Activated CD4-positive, CD25-positive, alpha-beta regulatory T cell (primary cell): ENCODE measurements at regions not wholly inside any gene's neighbourhood (a gene's known extent, or its start where the extent isn't known, plus 50 kb on each side); places are given as distances from the start of the nearest gene placed in this dataset.
"Not testable (repeated sequence)": the region's sequence is repeated elsewhere in the genome, so short reads cannot be mapped to it uniquely, and the experiment has no call there.

ENCODE experiments used
- DNase-seq, 4 experiments: peaks; one replicate each; lab custom pipeline; 2025; lab: John Stamatoyannopoulos, UW

DNA sequence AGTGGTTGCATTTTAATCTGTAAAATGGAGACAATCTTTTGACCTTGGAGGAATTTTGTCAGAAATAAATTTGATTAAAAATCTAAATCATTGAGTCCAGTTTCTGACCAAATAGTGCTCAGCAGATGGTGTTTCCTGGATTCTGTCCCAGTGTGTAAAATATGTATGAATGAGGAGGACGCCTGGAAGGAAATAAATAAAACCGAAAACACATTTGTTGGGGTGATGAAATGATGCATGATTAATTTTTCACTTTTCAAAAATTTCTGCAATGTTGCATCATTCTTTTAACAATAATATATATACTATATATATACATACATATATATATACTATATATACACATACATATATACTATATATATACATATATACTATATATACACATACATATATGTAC is 261.1 kb upstream of the TRIB2 start:
- no peak for DNase-seq

DNA sequence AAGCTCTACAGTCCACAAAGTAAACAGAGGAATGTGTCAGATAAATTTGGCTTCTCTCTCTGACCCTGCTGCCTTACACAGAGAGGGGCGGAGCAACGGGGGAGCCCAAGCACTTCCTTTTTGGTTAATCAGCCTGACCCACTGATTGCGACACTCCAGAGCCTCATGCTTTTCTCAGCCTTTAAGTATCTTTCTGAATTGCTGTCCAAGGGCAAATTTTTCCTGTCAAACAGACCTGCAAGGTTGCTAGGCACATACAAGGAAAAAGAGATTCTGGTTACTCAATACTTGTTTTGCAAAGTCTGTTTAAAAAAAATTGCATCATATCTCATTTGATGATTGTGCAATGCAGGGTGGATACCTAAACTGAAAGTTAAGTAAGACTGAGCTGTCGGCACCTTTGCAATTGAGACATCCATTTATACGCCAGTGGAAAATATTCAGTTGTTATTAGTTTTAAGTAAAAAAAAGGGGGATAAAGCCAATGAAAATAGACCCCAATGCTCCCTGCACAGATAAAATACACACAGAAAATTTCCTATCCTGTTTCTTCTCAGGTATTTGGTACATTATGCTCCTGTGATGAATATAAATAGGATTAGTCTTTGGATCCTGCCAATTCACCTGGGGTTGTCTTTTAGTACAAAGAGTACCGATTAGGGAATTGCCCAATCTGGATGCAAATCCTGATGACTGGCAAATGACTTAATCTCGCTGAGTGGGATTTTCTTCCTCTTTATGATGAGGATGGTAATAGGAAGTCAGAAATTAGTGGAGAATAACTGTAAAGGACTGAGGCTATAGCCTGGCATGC is 260.2 kb upstream of the TRIB2 start:
- peak; percentile 8 to 41 (median 36) for DNase-seq

DNA sequence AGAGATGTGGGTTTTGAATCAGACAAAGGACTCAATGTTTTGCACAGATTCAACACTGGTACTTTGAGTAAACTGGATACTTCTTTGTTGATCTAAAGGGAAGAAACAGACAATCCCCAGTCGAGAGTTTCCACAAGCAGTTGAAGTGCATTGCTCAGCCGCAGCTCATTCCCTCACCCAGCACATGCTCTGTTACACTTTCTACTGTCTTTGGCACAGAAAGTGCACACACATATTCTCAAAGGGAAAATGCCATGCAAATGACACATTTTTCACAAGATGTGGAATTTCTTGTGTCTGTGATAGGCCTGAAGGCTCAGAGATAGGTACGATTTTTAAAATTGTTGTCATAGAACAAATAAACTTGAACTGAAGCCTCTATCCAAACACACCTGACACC is 258.9 kb upstream of the TRIB2 start:
- no peak for DNase-seq

GRCh38 chr2:12463189-12463588 is 253.5 kb upstream of the TRIB2 start:
- no peak for DNase-seq

- no peak for DNase-seq
Observed at GRCh38 chr2:12465631-12466135, 251.1 kb upstream of the TRIB2 start.

DNA sequence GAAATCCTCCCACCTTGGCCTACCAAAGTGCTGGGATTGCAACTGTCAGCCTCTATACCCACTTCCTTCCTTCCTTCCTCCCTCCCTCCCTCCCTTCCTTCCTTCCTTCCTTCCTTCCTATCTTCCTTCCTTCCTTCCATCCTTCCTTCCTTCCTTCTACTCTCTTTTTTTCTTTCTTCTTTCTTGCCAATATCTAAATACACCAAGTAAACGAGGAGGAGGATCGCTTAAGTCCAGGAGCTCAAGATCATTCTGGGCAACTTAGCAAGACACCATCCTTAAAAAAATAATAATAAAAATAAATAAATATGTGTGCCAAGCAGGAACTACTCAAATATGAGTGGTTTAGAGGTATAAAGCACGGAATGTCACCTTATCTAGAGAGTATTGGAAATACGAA is 249.4 kb upstream of the TRIB2 start:
- no peak for DNase-seq

- no peak for DNase-seq
Observed at GRCh38 chr2:12469141-12469561, 247.6 kb upstream of the TRIB2 start.

GRCh38 chr2:12472265-12472664 is 244.5 kb upstream of the TRIB2 start:
- not testable (repeated sequence) for DNase-seq

- no peak for DNase-seq
Observed at GRCh38 chr2:12478151-12479064, 238.3 kb upstream of the TRIB2 start.

DNA sequence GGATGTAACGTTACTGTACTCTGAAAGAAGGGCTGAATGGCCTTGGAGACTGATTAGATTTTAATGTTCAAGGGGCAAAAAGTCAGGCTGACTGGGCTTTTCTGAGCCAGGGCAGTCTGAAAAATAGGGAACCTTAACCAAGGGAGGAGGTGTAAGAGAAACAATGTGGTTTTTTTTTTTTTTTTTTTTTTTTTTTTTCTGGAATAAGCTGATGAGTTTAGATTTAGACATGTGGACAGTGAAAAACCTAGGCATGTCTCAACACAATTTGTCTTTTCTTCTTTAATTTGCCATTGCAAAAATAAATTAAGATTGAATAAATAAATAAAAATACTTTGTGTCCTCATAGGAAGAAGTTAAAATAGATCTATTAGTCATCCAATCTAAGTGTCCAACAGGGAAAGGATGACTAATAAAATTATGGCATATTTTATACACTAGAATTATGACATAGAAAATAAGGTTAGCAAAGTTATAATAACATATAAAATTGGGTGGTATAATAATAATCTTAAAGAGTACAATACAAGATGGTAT is 237.6 kb upstream of the TRIB2 start:
- DNase-seq: no peak

DNA sequence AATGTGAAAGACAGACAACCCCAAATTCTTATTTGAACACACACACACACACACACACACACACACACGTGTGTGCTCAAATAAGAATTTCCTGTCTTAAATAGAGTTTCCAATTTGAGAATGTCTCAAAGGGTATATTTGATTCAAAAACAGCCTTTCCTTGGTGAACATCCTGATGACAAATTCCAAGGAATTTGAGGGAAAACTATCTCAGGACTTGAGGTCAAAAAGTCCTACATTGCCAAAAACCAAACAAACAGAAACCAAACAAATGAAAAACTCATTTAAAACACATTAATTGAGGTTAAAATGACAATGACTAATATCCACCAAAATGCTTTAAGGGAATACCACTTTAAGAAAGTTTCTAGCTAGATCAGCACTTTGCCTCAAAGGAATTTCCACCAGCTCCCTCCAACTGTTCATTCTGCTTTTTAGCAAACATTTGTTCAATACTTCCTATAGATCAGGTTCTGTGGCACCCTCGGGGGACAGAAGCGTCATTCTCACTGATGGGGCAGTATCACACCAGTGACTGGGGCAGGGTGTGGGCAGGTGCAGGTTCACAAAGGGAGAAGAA is 232.1 kb upstream of the TRIB2 start:
- no peak for DNase-seq

- DNase-seq: no peak
Observed at GRCh38 chr2:12486205-12487118, 230.3 kb upstream of the TRIB2 start.

- no peak for DNase-seq
Observed at GRCh38 chr2:12487253-12488004, 229.3 kb upstream of the TRIB2 start.

DNA sequence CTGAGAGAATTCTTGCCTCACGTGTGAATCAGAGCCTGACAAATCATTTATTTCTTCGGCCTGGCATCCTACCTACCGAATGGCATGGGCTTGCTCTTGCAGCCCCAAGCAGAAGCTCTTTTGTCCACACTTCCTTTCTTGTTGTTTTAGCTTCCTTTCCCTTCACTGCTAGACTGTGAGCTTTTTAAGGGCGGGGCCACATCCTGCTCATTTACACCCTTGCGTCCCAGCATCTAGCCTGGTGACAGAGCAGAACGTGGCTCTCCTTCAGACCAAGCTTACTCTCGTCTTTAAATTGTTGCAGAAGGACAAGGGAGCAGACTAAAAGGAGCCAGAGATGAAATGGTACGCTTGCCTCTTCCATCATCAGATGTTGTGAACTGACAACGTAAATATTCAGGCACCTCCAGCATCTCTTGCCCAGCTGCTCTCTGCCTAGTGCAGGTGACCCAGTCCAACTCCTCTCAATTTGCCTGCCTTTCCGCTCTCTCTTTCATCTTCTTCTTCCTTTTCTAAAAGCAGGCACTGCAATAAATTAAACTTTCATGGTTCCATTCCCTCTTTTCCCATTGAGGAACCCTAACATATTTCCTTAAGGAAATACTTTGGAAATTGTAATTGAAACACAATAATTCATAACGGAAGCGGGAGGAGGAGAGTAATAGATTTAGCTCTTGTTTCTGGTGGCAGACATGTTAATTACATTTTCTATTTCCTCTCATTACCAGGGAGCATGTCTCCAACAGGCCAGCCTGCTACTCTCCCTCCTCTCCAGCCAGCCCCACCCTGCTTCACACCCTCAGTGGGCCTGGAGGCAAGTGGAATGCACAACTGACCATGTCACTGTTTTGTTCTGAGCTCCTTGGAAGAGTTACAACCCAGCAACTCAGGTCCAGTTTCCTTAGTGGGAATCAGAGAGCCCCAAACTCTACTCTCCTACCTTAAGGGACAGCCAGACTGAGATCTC is 228.1 kb upstream of the TRIB2 start:
- DNase-seq: peak in 2 of 4 experiments; percentile 23

DNA sequence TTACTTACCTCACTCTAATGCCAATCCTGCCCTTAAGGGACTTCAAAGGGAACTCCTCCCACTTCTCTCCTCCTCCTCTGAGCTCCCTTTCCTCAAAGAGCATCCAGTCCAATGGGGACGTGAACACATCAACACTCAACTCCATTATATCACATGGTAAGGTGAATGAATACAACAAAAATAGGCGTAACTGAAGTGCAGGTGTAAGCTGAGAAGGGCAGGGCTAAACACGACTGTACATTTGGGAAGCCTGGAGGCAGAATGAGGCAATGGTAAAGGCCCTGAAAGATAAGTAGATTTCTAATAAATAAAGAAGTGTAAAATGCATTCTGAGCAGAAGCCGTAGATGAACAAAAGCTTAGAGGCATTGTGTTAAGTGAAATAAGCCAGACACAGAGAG is 226.1 kb upstream of the TRIB2 start:
- DNase-seq: no peak

- DNase-seq: not testable (repeated sequence)
Observed at GRCh38 chr2:12492360-12492759, 224.4 kb upstream of the TRIB2 start.

- no peak for DNase-seq
Observed at GRCh38 chr2:12493031-12493513, 223.7 kb upstream of the TRIB2 start.

DNA sequence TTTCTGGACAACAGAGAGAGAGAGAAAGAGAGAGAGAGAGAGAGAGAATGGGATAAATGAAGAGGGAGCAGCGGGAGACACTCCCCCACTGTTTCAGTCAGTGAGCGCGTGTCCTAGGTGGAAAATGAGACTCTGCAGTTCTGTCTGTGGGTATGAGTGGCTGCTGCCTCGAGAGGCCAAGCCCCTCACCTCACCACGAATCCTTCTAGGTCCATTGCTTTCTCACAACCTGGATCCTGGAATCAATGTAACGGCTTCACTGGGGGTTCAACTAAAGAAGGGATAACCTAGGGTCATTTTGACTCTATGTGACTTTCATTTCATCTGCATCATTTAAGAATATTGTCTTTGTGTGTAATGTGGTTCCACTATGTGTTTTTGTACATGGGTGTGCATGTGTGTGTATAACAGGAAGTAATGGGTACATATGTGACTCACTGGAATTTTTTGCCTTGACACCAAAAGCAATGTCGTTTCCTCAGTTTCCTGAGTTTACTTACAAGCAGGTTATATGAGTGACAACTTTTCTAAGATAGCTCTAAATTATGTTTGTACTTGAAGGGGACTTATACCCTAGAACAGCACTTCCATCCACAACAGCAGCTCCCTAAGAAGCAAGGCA is 221.4 kb upstream of the TRIB2 start:
- DNase-seq: no peak

GRCh38 chr2:12498286-12498685 is 218.4 kb upstream of the TRIB2 start:
- no peak for DNase-seq
